Neural progenitor cell (in vitro differentiated cells): ENCODE measurements at regions not wholly inside any gene's neighbourhood (a gene's known extent, or its start where the extent isn't known, plus 50 kb on each side); places are given as distances from the start of the nearest gene placed in this dataset.

ENCODE experiments used
- DNase-seq: peaks from one replicate; pipeline ENCODE4 v3.0.0-alpha.2; 2016; ENCODE audit warnings: low spot score
- H2AFZ ChIP-seq: fragments of 200-600 bp; sonication (generic); replicated peaks from 2 replicates; pipeline ENCODE4 v1.6.1; 2016; ENCODE audit warnings: antibody characterized with exemption
- H3F3A ChIP-seq: fragments of 200-600 bp; sonication (generic); 2 replicates; pipeline ENCODE4 v1.6.1; 2016; ENCODE audit warnings: antibody characterized with exemption, low read depth
- H3K27ac ChIP-seq: fragments of 200-600 bp; sonication (generic); 2 replicates; pipeline ENCODE4 v1.5.1; 2016; ENCODE audit warnings: mild to moderate bottlenecking
- H3K27me3 ChIP-seq: fragments of 200-600 bp; sonication (generic); 2 replicates; pipeline ENCODE4 v1.6.1; 2016; ENCODE audit warnings: mild to moderate bottlenecking, moderate library complexity
- H3K36me3 ChIP-seq: fragments of 200-600 bp; sonication (generic); 2 replicates; pipeline ENCODE4 v1.5.1; 2016
- H3K4me1 ChIP-seq: fragments of 200-600 bp; sonication (generic); 2 replicates; pipeline ENCODE4 v1.6.1; 2016; ENCODE audit warnings: mixed run types
- H3K4me2 ChIP-seq: fragments of 200-600 bp; sonication (generic); 2 replicates; pipeline ENCODE4 v1.6.1; 2016
- H3K4me3 ChIP-seq: fragments of 200-600 bp; sonication (generic); 2 replicates; pipeline ENCODE4 v1.5.1; 2016
- H3K79me2 ChIP-seq: fragments of 200-600 bp; sonication (generic); 2 replicates; pipeline ENCODE4 v1.6.1; 2016; ENCODE audit warnings: low read depth
- H3K9ac ChIP-seq: fragments of 200-600 bp; sonication (generic); 2 replicates; pipeline ENCODE4 v1.6.1; 2016
- H3K9me3 ChIP-seq: fragments of 200-600 bp; sonication (generic); 2 replicates; pipeline ENCODE4 v1.5.1; 2016; ENCODE audit warnings: low read depth
- H4K20me1 ChIP-seq: fragments of 200-600 bp; sonication (generic); 2 replicates; pipeline ENCODE4 v1.6.1; 2016; ENCODE audit warnings: low read depth
- H3K27ac Mint-ChIP-seq: 3 replicates; pipeline ENCODE4 v1.8.0; 2021; ENCODE audit warnings: mixed read lengths
- H3K27me3 Mint-ChIP-seq: 2 replicates; pipeline ENCODE4 v1.8.0; 2022; ENCODE audit warnings: low read depth, mild to moderate bottlenecking, inconsistent platforms, moderate library complexity, mixed read lengths; ENCODE audit not compliant: insufficient read depth
- H3K36me3 Mint-ChIP-seq: 3 replicates; pipeline ENCODE4 v1.8.0; 2021; ENCODE audit warnings: mixed read lengths
- H3K4me1 Mint-ChIP-seq: 3 replicates; pipeline ENCODE4 v1.8.0; 2021; ENCODE audit warnings: mixed read lengths
- H3K4me3 Mint-ChIP-seq: 3 replicates; pipeline ENCODE4 v1.8.0; 2021; ENCODE audit warnings: mild to moderate bottlenecking, moderate library complexity, mixed read lengths
- H3K9me3 Mint-ChIP-seq: 3 replicates; pipeline ENCODE4 v1.8.0; 2020; ENCODE audit warnings: mixed read lengths
- CTCF ChIP-seq: fragments of 200-600 bp; sonication (generic); IDR thresholded peaks from 2 replicates; pipeline ENCODE4 v1.5.1; 2017; ENCODE audit warnings: antibody characterized with exemption, mild to moderate bottlenecking
- EZH2 ChIP-seq: fragments of 200-600 bp; sonication (generic); IDR thresholded peaks from 2 replicates; pipeline ENCODE4 v1.6.1; 2017; ENCODE audit warnings: antibody characterized with exemption, mild to moderate bottlenecking, moderate library complexity
- EZH2phosphoT487 ChIP-seq: fragments of 200-600 bp; sonication (generic); IDR thresholded peaks from 2 replicates; pipeline ENCODE4 v1.6.1; 2017; ENCODE audit warnings: antibody characterized with exemption

- Mint-ChIP-seq H3K9me3 (peaks cover 6% of the 10 kb centered on the region), H3K36me3 (no peaks in the 10 kb centered on the region), H3K4me1 (peaks cover 24% of the 10 kb centered on the region), H3K4me3 (no peak overlapping the region), H3K27ac (no peak overlapping the region), H3K27me3 (peaks cover 13% of the 10 kb centered on the region)
- Histone ChIP-seq H3K4me1 (peaks cover 20% of the 10 kb centered on the region), H3K79me2 (no peaks in the 10 kb centered on the region), H3K4me2 (no peak overlapping the region), H2AFZ (no peak overlapping the region), H3K27ac (no peak overlapping the region), H3F3A (no peaks in the 10 kb centered on the region), H3K9ac (no peak overlapping the region), H3K27me3 (no peaks in the 10 kb centered on the region), H4K20me1 (no peaks in the 10 kb centered on the region), H3K9me3 (no peaks in the 10 kb centered on the region), H3K36me3 (no peaks in the 10 kb centered on the region), H3K4me3 (no peak overlapping the region)
- DNase-seq: no peak
- no peak for TF ChIP-seq EZH2
- no peak for TF ChIP-seq CTCF
- no peak for TF ChIP-seq EZH2phosphoT487
These were observed 190.8 kb downstream of the DLL1 start for GRCh38 chr6:170100046-170100445.

GRCh38 chr6:170099387-170099786 lies 191.5 kb downstream of the DLL1 start:
- no peaks in the 10 kb centered on the region for H3F3A ChIP-seq
- no peak overlapping the region for H3K4me3 ChIP-seq
- no peak for DNase-seq
- H3K9me3 ChIP-seq: no peaks in the 10 kb centered on the region
- H3K4me1 ChIP-seq: peaks cover 20% of the 10 kb centered on the region
- H3K4me2 ChIP-seq: no peak overlapping the region
- TF ChIP-seq EZH2: no peak
- TF ChIP-seq CTCF: no peak
- no peak for TF ChIP-seq EZH2phosphoT487
- H3K27ac Mint-ChIP-seq: no peak overlapping the region
- no peaks in the 10 kb centered on the region for H3K36me3 Mint-ChIP-seq
- H4K20me1 ChIP-seq: no peaks in the 10 kb centered on the region
- H3K27ac ChIP-seq: no peak overlapping the region
- H2AFZ ChIP-seq: no peak overlapping the region
- H3K27me3 ChIP-seq: no peaks in the 10 kb centered on the region
- H3K36me3 ChIP-seq: no peaks in the 10 kb centered on the region
- H3K27me3 Mint-ChIP-seq: peaks cover 18% of the 10 kb centered on the region
- H3K4me1 Mint-ChIP-seq: peaks cover 28% of the 10 kb centered on the region
- peaks cover 3% of the 10 kb centered on the region for H3K9me3 Mint-ChIP-seq
- no peak overlapping the region for H3K9ac ChIP-seq
- H3K79me2 ChIP-seq: no peaks in the 10 kb centered on the region
- H3K4me3 Mint-ChIP-seq: no peak overlapping the region

GRCh38 chr6:170098428-170099170 lies 192.3 kb downstream of the DLL1 start:
- Mint-ChIP-seq H3K9me3 (peaks cover 3% of the 10 kb centered on the region), H3K27me3 (peaks cover 20% of the 10 kb centered on the region), H3K27ac (no peak overlapping the region), H3K4me1 (peaks cover 28% of the 10 kb centered on the region), H3K4me3 (no peak overlapping the region), H3K36me3 (no peaks in the 10 kb centered on the region)
- no peak overlapping the region for H3K4me3 ChIP-seq
- H3K27ac ChIP-seq: no peak overlapping the region
- H4K20me1 ChIP-seq: no peaks in the 10 kb centered on the region
- peaks cover 20% of the 10 kb centered on the region for H3K4me1 ChIP-seq
- no peak overlapping the region for H3K4me2 ChIP-seq
- no peaks in the 10 kb centered on the region for H3K27me3 ChIP-seq
- H3F3A ChIP-seq: no peaks in the 10 kb centered on the region
- no peaks in the 10 kb centered on the region for H3K9me3 ChIP-seq
- TF ChIP-seq EZH2phosphoT487 (no peak), EZH2 (no peak), CTCF (no peak)
- H3K79me2 ChIP-seq: no peaks in the 10 kb centered on the region
- no peak for DNase-seq
- H3K36me3 ChIP-seq: no peaks in the 10 kb centered on the region
- H2AFZ ChIP-seq: no peak overlapping the region
- no peak overlapping the region for H3K9ac ChIP-seq
